H9 (cell line): ENCODE measurements at regions not wholly inside any gene's neighbourhood (a gene's known extent, or its start where the extent isn't known, plus 50 kb on each side); places are given as distances from the start of the nearest gene placed in this dataset.

Experiments used
- DNase-seq: peaks from one replicate; pipeline ENCODE4 v3.0.0-alpha.2; 2017
- H2AFZ ChIP-seq: one replicate; pipeline ENCODE4 v1.6.1; 2013; ENCODE audit warnings: mild to moderate bottlenecking, low read length, control low read depth, moderate library complexity
- H2AK5ac ChIP-seq: 2 replicates; pipeline ENCODE4 v1.6.1; 2013; ENCODE audit warnings: low read length, control low read depth, mixed read lengths; ENCODE audit not compliant: insufficient read length
- H2BK120ac ChIP-seq: one replicate; pipeline ENCODE4 v1.6.1; 2013; ENCODE audit warnings: low read depth, mild to moderate bottlenecking, low read length, control low read depth, inconsistent platforms; ENCODE audit not compliant: poor library complexity, severe bottlenecking
- H2BK12ac ChIP-seq: 2 replicates; pipeline ENCODE4 v1.6.1; 2013; ENCODE audit warnings: low read length, control low read depth, mixed read lengths, low read depth; ENCODE audit not compliant: insufficient read length
- H2BK15ac ChIP-seq: 2 replicates; pipeline ENCODE4 v1.6.1; 2013; ENCODE audit warnings: low read depth, low read length, control low read depth
- H2BK20ac ChIP-seq: one replicate; pipeline ENCODE4 v1.6.1; 2013; ENCODE audit warnings: low read depth, mild to moderate bottlenecking, low read length, control low read depth, inconsistent platforms; ENCODE audit not compliant: poor library complexity, severe bottlenecking
- H2BK5ac ChIP-seq: 2 replicates; pipeline ENCODE4 v1.6.1; 2013; ENCODE audit warnings: low read length, control low read depth, mixed read lengths; ENCODE audit not compliant: insufficient read length
- H3K14ac ChIP-seq: 2 replicates; pipeline ENCODE4 v1.6.1; 2013; ENCODE audit warnings: low read length, control low read depth; ENCODE audit not compliant: insufficient read depth
- H3K18ac ChIP-seq: 2 replicates; pipeline ENCODE4 v1.6.1; 2013; ENCODE audit warnings: low read depth, mild to moderate bottlenecking, mixed read lengths, low read length, control low read depth; ENCODE audit not compliant: insufficient read length
- H3K23ac ChIP-seq: 2 replicates; pipeline ENCODE4 v1.6.1; 2013; ENCODE audit warnings: low read length, control low read depth, mixed read lengths, low read depth; ENCODE audit not compliant: insufficient read length
- H3K23me2 ChIP-seq: 2 replicates; pipeline ENCODE4 v1.6.1; 2013; ENCODE audit warnings: low read depth, mild to moderate bottlenecking, mixed read lengths, low read length, control low read depth; ENCODE audit not compliant: insufficient read length, poor library complexity, severe bottlenecking
- H3K27ac ChIP-seq: 2 replicates; pipeline ENCODE4 v1.5.1; 2013; ENCODE audit warnings: low read length, control low read depth, mixed read lengths, low read depth; ENCODE audit not compliant: insufficient read length
- H3K27me3 ChIP-seq: 2 replicates; pipeline ENCODE4 v1.6.1; 2013; ENCODE audit warnings: low read length, control low read depth, inconsistent platforms; ENCODE audit not compliant: insufficient read depth
- H3K4ac ChIP-seq: 2 replicates; pipeline ENCODE4 v1.6.1; 2013; ENCODE audit warnings: low read depth, mild to moderate bottlenecking, control low read depth, inconsistent platforms, low read length, moderate library complexity
- H3K4me1 ChIP-seq: 2 replicates; pipeline ENCODE4 v1.6.1; 2013; ENCODE audit warnings: low read length, control low read depth, inconsistent platforms; ENCODE audit not compliant: insufficient read depth
- H3K4me2 ChIP-seq: 2 replicates; pipeline ENCODE4 v1.6.1; 2013; ENCODE audit warnings: low read length, control low read depth, mixed read lengths; ENCODE audit not compliant: insufficient read length, insufficient read depth
- H3K56ac ChIP-seq: 2 replicates; pipeline ENCODE4 v1.6.1; 2013; ENCODE audit warnings: low read depth, mild to moderate bottlenecking, mixed read lengths, low read length, control low read depth; ENCODE audit not compliant: insufficient read length
- H3K79me1 ChIP-seq: 2 replicates; pipeline ENCODE4 v1.6.1; 2013; ENCODE audit warnings: low read depth, mild to moderate bottlenecking, moderate library complexity, low read length, control low read depth, inconsistent platforms; ENCODE audit not compliant: insufficient read depth, poor library complexity, severe bottlenecking
- H3K79me2 ChIP-seq: 2 replicates; pipeline ENCODE4 v1.6.1; 2013; ENCODE audit warnings: low read length, control low read depth, inconsistent platforms; ENCODE audit not compliant: insufficient read depth
- H3K9ac ChIP-seq: 2 replicates; pipeline ENCODE4 v1.6.1; 2013; ENCODE audit warnings: low read length, control low read depth, mixed read lengths; ENCODE audit not compliant: insufficient read length; ENCODE audit errors: extremely low read depth
- H3K9me3 ChIP-seq: one replicate; pipeline ENCODE4 v1.6.1; 2013; ENCODE audit warnings: low read depth, low read length, inconsistent platforms; ENCODE audit not compliant: control insufficient read depth
- H3T11ph ChIP-seq: one replicate; pipeline ENCODE4 v1.6.1; 2013; ENCODE audit warnings: mild to moderate bottlenecking, low read length, control low read depth, inconsistent platforms
- H4K20me1 ChIP-seq: one replicate; pipeline ENCODE4 v1.6.1; 2013; ENCODE audit not compliant: control insufficient read depth, insufficient read length, insufficient read depth
- H4K5ac ChIP-seq: 2 replicates; pipeline ENCODE4 v1.6.1; 2013; ENCODE audit warnings: low read depth, mild to moderate bottlenecking, mixed read lengths, low read length, control low read depth; ENCODE audit not compliant: insufficient read length
- H4K8ac ChIP-seq: replicated peaks from 2 replicates; pipeline ENCODE4 v1.6.1; 2013; ENCODE audit warnings: low read length, control low read depth, mixed read lengths, low read depth; ENCODE audit not compliant: insufficient read length
- H4K91ac ChIP-seq: 2 replicates; pipeline ENCODE4 v1.6.1; 2013; ENCODE audit warnings: low read depth, mild to moderate bottlenecking, moderate library complexity, mixed read lengths, low read length, control low read depth; ENCODE audit not compliant: insufficient read length
- H3K27ac Mint-ChIP-seq, 3 experiments: 2 replicates in 2 of 3; 3 replicates in 1 of 3; pipeline ENCODE4 v1.8.0; 2020 to 2021; ENCODE audit warnings: mixed read lengths in 3 of 3, mild to moderate bottlenecking in 1 of 3, moderate library complexity in 1 of 3
- H3K27me3 Mint-ChIP-seq: 2 replicates; pipeline ENCODE4 v1.8.0; 2021; ENCODE audit warnings: low read depth, mild to moderate bottlenecking, moderate library complexity, mixed read lengths
- H3K36me3 Mint-ChIP-seq, 3 experiments: 2 replicates in 2 of 3; 3 replicates in 1 of 3; pipeline ENCODE4 v1.8.0; 2020 to 2021; ENCODE audit warnings: low read depth in 3 of 3, mixed read lengths in 3 of 3; ENCODE audit not compliant: insufficient read depth in 1 of 3
- H3K4me1 Mint-ChIP-seq, 2 experiments: 2 replicates each; pipeline ENCODE4 v1.8.0; 2020; ENCODE audit warnings: mixed read lengths in 2 of 2
- H3K4me3 Mint-ChIP-seq, 2 experiments: 2 replicates in 1 of 2; 3 replicates in 1 of 2; pipeline ENCODE4 v1.8.0; 2020 to 2021; ENCODE audit warnings: mild to moderate bottlenecking in 2 of 2, mixed read lengths in 2 of 2, moderate library complexity in 1 of 2
- H3K9me3 Mint-ChIP-seq, 2 experiments: 2 replicates in 1 of 2; 3 replicates in 1 of 2; pipeline ENCODE4 v1.8.0; 2020; ENCODE audit warnings: mild to moderate bottlenecking in 2 of 2, mixed read lengths in 2 of 2, moderate library complexity in 1 of 2
- WGBS: extraction: QIAGEN DNeasy Blood & Tissue Kit; methylation state at CpG from one replicate; pipeline ENCODE4 v1.1.7; 2013; ENCODE audit warnings: missing lambda C conversion rate, low lambda C conversion rate, mixed read lengths; ENCODE audit not compliant: insufficient read length; ENCODE audit errors: extremely low coverage; 5-methylcytosine and 5-hydroxymethylcytosine counted together
- TF ChIP-seq, protein P1 (sequence below): fragments of 200-600 bp; sonication (generic); conservative IDR thresholded peaks from 3 replicates; pipeline ENCODE4 v1.8.0; 2021; ENCODE audit warnings: antibody characterized with exemption, mild to moderate bottlenecking

DNA sequence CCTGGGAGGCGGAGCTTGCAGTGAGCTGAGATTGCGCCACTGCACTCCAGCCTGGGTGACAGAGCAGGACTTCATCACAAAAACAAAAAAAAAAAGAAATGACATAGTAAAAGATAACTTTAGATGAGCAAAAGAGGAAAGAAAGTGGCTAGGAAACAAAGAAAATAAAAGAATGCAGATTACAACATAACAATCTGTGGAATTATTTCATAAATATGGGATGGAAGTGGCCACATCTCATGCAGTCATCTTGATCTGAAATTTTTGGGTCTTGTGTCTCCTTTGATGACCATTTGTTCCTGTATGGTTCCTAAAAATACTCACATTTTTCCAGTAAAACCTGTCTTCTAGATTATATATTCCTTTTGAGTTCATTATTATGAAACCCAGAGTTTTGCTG, 271.4 kb downstream of the SPRY1 start:
- Histone ChIP-seq H3K9me3 (no peaks in the 10 kb centered on the region), H3K56ac (no peak overlapping the region), H2BK12ac (no peak overlapping the region), H3T11ph (no peak overlapping the region), H3K27ac (no peak overlapping the region), H3K23ac (no peak overlapping the region), H3K14ac (no peak overlapping the region), H2BK15ac (no peak overlapping the region), H2BK20ac (no peak overlapping the region), H3K4me1 (no peaks in the 10 kb centered on the region), H3K79me2 (no peaks in the 10 kb centered on the region), H4K8ac (no peak overlapping the region), H2BK5ac (no peak overlapping the region), H3K9ac (no peak overlapping the region), H4K91ac (no peak overlapping the region), H2AK5ac (no peak overlapping the region), H3K18ac (no peak overlapping the region), H3K79me1 (no peaks in the 10 kb centered on the region), H3K23me2 (no peaks in the 10 kb centered on the region), H4K5ac (no peak overlapping the region), H2AFZ (no peak overlapping the region), H3K4me2 (no peak overlapping the region), H3K27me3 (no peaks in the 10 kb centered on the region), H4K20me1 (no peaks in the 10 kb centered on the region), H2BK120ac (no peak overlapping the region), H3K4ac (no peak overlapping the region)
- DNase-seq = no peak
- Mint-ChIP-seq H3K27ac (no peak overlapping the region), H3K4me1 (0 out of 4 replicates have a peak, but pooled peaks cover 0 to 3% of the 10 kb centered on the region in 2 experiments), H3K36me3 (peaks cover 2 to 15% (median 7%) of the 10 kb centered on the region in 3 experiments; a peak in 6 of 7 replicates), H3K27me3 (no peaks in the 10 kb centered on the region), H3K4me3 (no peak overlapping the region), H3K9me3 (peaks cover 11 to 12% of the 10 kb centered on the region in 2 experiments)
- TF ChIP-seq, protein P1, sequence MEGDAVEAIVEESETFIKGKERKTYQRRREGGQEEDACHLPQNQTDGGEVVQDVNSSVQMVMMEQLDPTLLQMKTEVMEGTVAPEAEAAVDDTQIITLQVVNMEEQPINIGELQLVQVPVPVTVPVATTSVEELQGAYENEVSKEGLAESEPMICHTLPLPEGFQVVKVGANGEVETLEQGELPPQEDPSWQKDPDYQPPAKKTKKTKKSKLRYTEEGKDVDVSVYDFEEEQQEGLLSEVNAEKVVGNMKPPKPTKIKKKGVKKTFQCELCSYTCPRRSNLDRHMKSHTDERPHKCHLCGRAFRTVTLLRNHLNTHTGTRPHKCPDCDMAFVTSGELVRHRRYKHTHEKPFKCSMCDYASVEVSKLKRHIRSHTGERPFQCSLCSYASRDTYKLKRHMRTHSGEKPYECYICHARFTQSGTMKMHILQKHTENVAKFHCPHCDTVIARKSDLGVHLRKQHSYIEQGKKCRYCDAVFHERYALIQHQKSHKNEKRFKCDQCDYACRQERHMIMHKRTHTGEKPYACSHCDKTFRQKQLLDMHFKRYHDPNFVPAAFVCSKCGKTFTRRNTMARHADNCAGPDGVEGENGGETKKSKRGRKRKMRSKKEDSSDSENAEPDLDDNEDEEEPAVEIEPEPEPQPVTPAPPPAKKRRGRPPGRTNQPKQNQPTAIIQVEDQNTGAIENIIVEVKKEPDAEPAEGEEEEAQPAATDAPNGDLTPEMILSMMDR = no peak
- no CpG with 5 or more reads among the region's 2 CpGs for WGBS
